Peyer's patch (tissue), 4 donors: ENCODE measurements at regions not wholly inside any gene's neighbourhood (a gene's known extent, or its start where the extent isn't known, plus 50 kb on each side); places are given as distances from the start of the nearest gene placed in this dataset.

Experiments
- POLR2A ChIP-seq, 2 donors: fragments of 450-650 bp; IDR thresholded peaks; one replicate each; pipeline ENCODE4 v1.5.1; 2017; ENCODE audit warnings: antibody characterized with exemption in 2 of 2, mild to moderate bottlenecking in 2 of 2, moderate library complexity in 2 of 2
- TF ChIP-seq, protein P1 (sequence below), 6 experiments: fragments of 450-650 bp in 4 of 6; fragments of 200-600 bp in 2 of 6; sonication (generic) in 1 of 6; IDR thresholded peaks; one replicate each; pipeline ENCODE4 v1.5.1; 2017 to 2019; ENCODE audit warnings: antibody characterized with exemption in 6 of 6, mild to moderate bottlenecking in 3 of 6, moderate library complexity in 1 of 6

DNA sequence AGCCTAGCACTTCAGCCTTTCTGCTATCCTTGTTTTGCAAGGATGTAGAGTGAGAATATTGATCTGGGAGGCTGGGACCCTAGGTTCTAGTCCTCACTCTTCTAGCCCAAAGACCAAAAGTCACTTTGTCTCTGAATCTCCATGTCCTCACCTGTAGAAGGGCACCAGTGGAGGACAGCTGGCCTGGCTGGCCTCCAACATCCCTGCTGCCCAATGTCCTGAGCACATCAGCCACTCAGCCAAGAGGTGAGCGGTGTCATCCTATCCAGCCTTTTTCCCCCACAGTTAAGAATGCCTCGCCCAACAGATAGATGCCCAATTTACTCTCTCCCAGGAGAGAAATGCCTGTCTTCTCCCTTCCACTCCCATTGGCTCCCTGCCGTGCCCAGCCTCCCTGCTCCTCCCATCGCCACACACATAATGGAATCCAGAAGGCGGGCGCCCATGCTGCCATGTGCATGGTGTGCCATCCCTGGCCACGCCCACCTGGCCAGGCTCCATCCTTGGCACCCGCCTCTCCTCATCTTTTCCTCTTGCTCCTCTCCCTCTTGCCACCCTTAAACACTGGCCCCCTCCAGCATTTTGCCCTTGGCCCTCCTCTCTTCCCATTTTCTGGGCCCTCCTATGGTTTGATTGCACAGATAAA is 157.3 kb upstream of the SDK2 start:
- TF ChIP-seq, protein P1, sequence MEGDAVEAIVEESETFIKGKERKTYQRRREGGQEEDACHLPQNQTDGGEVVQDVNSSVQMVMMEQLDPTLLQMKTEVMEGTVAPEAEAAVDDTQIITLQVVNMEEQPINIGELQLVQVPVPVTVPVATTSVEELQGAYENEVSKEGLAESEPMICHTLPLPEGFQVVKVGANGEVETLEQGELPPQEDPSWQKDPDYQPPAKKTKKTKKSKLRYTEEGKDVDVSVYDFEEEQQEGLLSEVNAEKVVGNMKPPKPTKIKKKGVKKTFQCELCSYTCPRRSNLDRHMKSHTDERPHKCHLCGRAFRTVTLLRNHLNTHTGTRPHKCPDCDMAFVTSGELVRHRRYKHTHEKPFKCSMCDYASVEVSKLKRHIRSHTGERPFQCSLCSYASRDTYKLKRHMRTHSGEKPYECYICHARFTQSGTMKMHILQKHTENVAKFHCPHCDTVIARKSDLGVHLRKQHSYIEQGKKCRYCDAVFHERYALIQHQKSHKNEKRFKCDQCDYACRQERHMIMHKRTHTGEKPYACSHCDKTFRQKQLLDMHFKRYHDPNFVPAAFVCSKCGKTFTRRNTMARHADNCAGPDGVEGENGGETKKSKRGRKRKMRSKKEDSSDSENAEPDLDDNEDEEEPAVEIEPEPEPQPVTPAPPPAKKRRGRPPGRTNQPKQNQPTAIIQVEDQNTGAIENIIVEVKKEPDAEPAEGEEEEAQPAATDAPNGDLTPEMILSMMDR (IDR thresholded peaks at IDR 0.05): no peak
- TF ChIP-seq POLR2A (IDR thresholded peaks at IDR 0.05): no peak
